NCI-H82 treated with DMSO at 0.1 percent for 48 hours (cell line): ENCODE measurements at regions not wholly inside any gene's neighbourhood (a gene's known extent, or its start where the extent isn't known, plus 50 kb on each side); places are given as distances from the start of the nearest gene placed in this dataset.
"Not testable (repeated sequence)": the region's sequence is repeated elsewhere in the genome, so short reads cannot be mapped to it uniquely, and the experiment has no call there.

Experiments used
- DNase-seq: peaks from one replicate; lab custom pipeline; 2025; ENCODE audit not compliant: unreplicated experiment; lab: John Stamatoyannopoulos, UW

- no peak for DNase-seq
Measured at GRCh38 chr15:70602834-70603560, 160.4 kb downstream of the UACA start.

GRCh38 chr15:70602281-70602680, 161.1 kb downstream of the UACA start:
- DNase-seq = no peak

GRCh38 chr15:70597945-70598344, 165.4 kb downstream of the UACA start:
- DNase-seq = no peak

- DNase-seq = no peak
Measured at GRCh38 chr15:70597056-70597603, 166.2 kb downstream of the UACA start.

- no peak for DNase-seq
Measured at GRCh38 chr15:70596354-70597055, 166.9 kb downstream of the UACA start.

- DNase-seq = no peak
Measured at GRCh38 chr15:70593795-70594194, 169.6 kb downstream of the UACA start.

- DNase-seq = no peak
Measured at GRCh38 chr15:70589728-70590127, 173.6 kb downstream of the UACA start.

GRCh38 chr15:70589221-70589620, 174.1 kb downstream of the UACA start:
- no peak for DNase-seq

GRCh38 chr15:70588613-70589012, 174.7 kb downstream of the UACA start:
- no peak for DNase-seq

GRCh38 chr15:70587896-70588567, 175.3 kb downstream of the UACA start:
- no peak for DNase-seq

GRCh38 chr15:70587012-70587634, 176.2 kb downstream of the UACA start:
- not testable (repeated sequence) for DNase-seq

- DNase-seq = no peak
Measured at GRCh38 chr15:70586241-70586640, 177.1 kb downstream of the UACA start.

GRCh38 chr15:70585707-70586034, 177.7 kb downstream of the UACA start:
- DNase-seq = no peak

GRCh38 chr15:70584838-70585706, 178.3 kb downstream of the UACA start:
- DNase-seq = peak; percentile 7

- no peak for DNase-seq
Measured at GRCh38 chr15:70584441-70584837, 178.9 kb downstream of the UACA start.

- no peak for DNase-seq
Measured at GRCh38 chr15:70583006-70583405, 180.4 kb downstream of the UACA start.

GRCh38 chr15:70582143-70582945, 181.0 kb downstream of the UACA start:
- DNase-seq = no peak

GRCh38 chr15:70580958-70581357, 182.4 kb downstream of the UACA start:
- DNase-seq = no peak

GRCh38 chr15:70580286-70580685, 183.1 kb downstream of the UACA start:
- DNase-seq = no peak

GRCh38 chr15:70579766-70580165, 183.6 kb downstream of the UACA start:
- DNase-seq = no peak
